Naive B cell (primary cell): ENCODE measurements at regions not wholly inside any gene's neighbourhood (a gene's known extent, or its start where the extent isn't known, plus 50 kb on each side); places are given as distances from the start of the nearest gene placed in this dataset.
A peak's percentile ranks its signal among the peaks of the same experiment; 100 is the strongest.
"Not testable (repeated sequence)": the region's sequence is repeated elsewhere in the genome, so short reads cannot be mapped to it uniquely, and the experiment has no call there.

Source experiments
- ATAC-seq, 2 donors: fragments of 150-1000 bp; cut with Tn5 transposase; 2 replicates each; pipeline ENCODE4 v1.10.0; 2021; ENCODE audit warnings: low read depth in 2 of 2, mild to moderate bottlenecking in 2 of 2, moderate library complexity in 2 of 2
- DNase-seq: peaks from one replicate; pipeline ENCODE4 v3.0.0; 2022
- H3K27ac Mint-ChIP-seq, 6 donors: one replicate each; pipeline ENCODE4 v1.8.0; 2020 to 2022; ENCODE audit warnings: mild to moderate bottlenecking in 6 of 6, mixed read lengths in 6 of 6, moderate library complexity in 5 of 6, inconsistent platforms in 2 of 6
- H3K27me3 Mint-ChIP-seq, 3 donors: one replicate each; pipeline ENCODE4 v1.8.0; 2021 to 2022; ENCODE audit warnings: mixed read lengths in 3 of 3, mild to moderate bottlenecking in 1 of 3
- H3K36me3 Mint-ChIP-seq, 2 donors: one replicate each; pipeline ENCODE4 v1.8.0; 2020 to 2022; ENCODE audit warnings: mixed read lengths in 2 of 2, inconsistent platforms in 1 of 2, mild to moderate bottlenecking in 1 of 2
- H3K4me1 Mint-ChIP-seq, 3 donors: one replicate each; pipeline ENCODE4 v1.8.0; 2020 to 2022; ENCODE audit warnings: mixed read lengths in 3 of 3, inconsistent platforms in 1 of 3, mild to moderate bottlenecking in 1 of 3, moderate library complexity in 1 of 3
- H3K4me3 Mint-ChIP-seq, 8 donors: one replicate each; pipeline ENCODE4 v1.8.0; 2020 to 2022; ENCODE audit warnings: mild to moderate bottlenecking in 8 of 8, mixed read lengths in 8 of 8, moderate library complexity in 8 of 8, inconsistent platforms in 2 of 8
- H3K9me3 Mint-ChIP-seq, 7 donors: one replicate each; pipeline ENCODE4 v1.8.0; 2020 to 2022; ENCODE audit warnings: mixed read lengths in 7 of 7, mild to moderate bottlenecking in 5 of 7, inconsistent platforms in 2 of 7, moderate library complexity in 1 of 7

DNA sequence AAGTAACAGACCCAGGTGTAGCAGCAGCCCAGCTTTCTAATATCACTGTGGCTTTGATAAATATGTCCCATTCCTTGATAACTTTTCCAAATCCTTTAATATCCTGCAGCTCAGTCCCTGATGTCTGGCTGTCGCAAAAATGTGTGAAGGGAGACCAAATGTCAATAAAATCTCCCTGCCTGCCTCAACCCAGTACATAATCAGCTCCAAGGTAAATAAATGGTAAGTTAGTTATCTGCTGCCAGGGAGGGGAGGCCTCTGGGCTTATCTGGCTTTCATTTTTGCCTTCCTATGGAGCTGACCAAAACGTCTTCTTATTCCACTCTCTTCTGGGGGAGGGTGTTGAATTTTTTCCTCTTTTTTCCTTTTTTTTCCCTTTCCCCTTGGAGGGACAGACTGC is 630.6 kb downstream of the MID1IP1 start:
- ATAC-seq (no peak), DNase-seq (no peak)
- Mint-ChIP-seq H3K4me1 (peaks cover 6 to 26% (median 18%) of the 10 kb centered on the region in 3 donors), H3K36me3 (peaks cover 0 to 6% of the 10 kb centered on the region in 2 donors), H3K9me3 (peaks cover 0 to 10% (median 6%) of the 10 kb centered on the region in 7 donors), H3K4me3 (no peak overlapping the region), H3K27ac (peak overlapping the region in 1 of 6 donors; percentile 58), H3K27me3 (no peaks in the 10 kb centered on the region)

DNA sequence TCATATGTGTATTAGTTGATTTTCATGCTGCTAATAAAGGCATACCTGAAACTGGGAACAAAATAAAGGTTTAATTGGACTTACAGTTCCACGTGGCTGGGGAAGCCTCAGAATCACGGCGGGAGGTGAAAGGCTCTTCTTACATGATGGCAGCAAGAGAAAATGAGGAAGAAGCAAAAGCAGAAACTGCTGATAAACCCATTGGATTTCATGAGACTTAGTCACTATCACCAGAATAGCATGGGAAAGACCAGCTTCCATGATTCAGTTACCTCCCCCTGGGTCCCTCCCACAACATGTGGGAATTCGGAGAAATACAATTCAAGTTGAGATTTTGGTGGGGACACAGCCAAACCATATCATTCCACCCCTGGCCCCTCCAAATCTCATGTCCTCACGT is 633.4 kb downstream of the MID1IP1 start:
- Mint-ChIP-seq H3K27ac (peak overlapping the region in 2 of 6 donors; percentile 46 to 49), H3K4me3 (peak overlapping the region in 1 of 8 donors; percentile 61), H3K4me1 (peaks cover 6 to 28% (median 14%) of the 10 kb centered on the region in 3 donors), H3K9me3 (peaks cover 0 to 12% (median 6%) of the 10 kb centered on the region in 7 donors)
- H3K36me3 Mint-ChIP-seq, DNase-seq, ATAC-seq, H3K27me3 Mint-ChIP-seq: not testable (repeated sequence)

DNA sequence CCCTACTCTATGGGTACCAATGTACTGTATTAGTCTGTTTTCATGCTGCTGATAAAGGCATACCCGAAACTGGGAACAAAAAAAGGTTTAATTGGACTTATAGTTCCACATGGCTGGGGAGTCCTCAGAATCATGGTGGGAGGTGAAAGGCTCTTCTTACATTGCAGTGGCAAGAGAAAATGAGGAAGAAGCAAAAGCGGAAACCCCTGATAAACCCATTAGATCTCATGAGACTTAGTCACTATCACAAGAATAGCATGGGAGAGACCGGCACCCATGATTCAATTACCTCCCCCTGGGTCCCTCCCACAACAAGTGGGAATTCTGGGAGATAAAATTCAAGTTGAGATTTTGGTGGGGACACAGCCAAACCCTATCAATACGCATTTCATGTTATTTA is 635.3 kb downstream of the MID1IP1 start:
- ATAC-seq: not testable (repeated sequence)
- H3K4me3 Mint-ChIP-seq: peak overlapping the region in 2 of 8 donors; percentile 4 to 29
- DNase-seq: peak; percentile 31

DNA sequence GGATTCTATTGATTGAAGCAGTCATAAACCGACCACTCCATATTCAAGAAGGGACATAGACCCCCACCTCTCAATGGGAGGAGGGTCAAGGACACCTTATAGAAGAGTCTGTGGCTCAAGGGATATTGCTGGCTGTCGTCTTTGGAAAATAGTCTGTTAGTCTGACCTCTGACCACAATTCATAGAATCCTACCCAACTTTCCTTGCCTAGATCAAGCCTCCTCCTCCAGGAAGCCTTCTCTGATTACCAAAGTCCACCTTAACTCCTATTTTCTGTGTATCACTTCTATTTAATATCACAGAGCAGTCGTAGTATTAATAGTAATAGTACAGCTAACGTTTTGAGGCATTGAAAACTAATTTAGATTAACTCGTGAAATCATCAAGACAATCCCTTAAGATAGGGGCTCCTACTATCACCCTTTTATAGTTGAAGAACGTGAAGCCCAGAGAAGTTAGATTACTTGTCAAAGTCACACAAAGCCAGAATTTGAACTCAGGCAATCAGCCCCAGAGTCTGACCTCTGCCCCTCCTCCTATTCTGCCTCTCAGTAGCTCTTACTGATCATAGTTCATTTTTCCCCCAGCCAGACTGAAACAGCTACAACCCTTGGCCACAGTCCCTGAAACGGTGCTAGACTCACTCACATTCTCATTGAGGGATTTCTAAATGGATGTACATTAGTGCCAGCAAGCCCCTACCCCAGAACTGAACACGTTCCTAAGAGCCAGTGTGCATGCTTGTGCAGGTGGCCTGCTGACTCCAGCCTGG is 636.6 kb downstream of the MID1IP1 start:
- peak overlapping the region in 2 of 8 donors; percentile 20 to 57 for H3K4me3 Mint-ChIP-seq
- H3K27me3 Mint-ChIP-seq: no peaks in the 10 kb centered on the region
- peaks cover 31 to 56% (median 36%) of the 10 kb centered on the region in 3 donors for H3K4me1 Mint-ChIP-seq
- peak overlapping the region in 2 of 6 donors; percentile 39 to 63 for H3K27ac Mint-ChIP-seq
- DNase-seq: no peak
- peaks cover 6% of the 10 kb centered on the region in 2 donors for H3K36me3 Mint-ChIP-seq
- ATAC-seq: no peak
- peaks cover 0 to 12% (median 9%) of the 10 kb centered on the region in 7 donors for H3K9me3 Mint-ChIP-seq

More for the DNA sequence above, 635.3 kb downstream of the MID1IP1 start:
- peaks cover 19 to 43% (median 29%) of the 10 kb centered on the region in 3 donors for H3K4me1 Mint-ChIP-seq
- H3K27ac Mint-ChIP-seq: peak overlapping the region; percentile 12 to 91 (median 84)
- H3K36me3 Mint-ChIP-seq, H3K27me3 Mint-ChIP-seq: not testable (repeated sequence)
- peaks cover 0 to 12% (median 6%) of the 10 kb centered on the region in 7 donors for H3K9me3 Mint-ChIP-seq

DNA sequence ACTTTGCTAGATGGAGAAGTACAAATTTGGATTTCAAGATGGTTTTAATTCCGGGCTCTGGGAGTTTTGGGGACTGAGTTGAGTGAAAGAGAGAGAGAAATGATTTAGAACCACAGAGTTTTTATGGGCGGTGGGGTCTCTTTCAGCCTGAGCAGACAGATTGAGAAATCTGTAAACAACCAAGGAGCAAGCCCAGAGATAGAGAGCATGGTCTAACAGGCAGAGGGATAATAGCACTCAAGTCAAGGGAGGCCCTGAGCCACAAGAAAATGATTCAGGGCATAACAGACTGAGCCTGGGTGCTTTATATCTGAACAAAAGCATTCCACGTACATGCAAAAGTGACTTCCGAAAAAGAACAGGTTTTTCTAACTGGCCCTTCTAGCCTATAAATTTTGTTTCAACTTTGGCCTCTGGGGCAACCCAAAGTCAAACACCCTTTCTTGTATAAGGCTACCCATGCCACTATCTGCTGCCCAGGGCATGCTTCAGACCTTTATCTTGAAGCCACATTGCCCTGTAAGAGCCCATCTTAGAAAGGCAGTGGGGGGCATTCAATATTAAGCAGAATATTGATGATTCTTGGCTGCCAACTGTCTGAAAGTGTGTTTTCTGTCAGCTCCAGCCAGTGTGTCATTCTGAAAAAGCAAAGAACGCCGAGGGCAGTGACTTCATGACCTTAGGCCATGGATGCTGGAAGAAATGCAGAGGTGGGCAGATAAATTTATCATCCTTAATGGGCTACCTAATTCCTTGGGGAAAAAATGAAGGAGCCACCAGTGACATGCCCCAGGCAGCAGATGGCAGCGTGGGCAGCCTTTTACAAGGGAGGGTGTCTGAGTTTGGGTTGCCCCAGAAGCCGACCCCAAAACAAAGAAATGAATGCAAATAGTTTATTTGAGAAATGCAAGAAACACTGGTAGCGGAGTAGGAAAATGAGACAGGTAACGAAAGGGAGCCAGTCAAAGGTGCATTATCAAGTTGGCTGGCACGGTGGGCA is 637.6 kb downstream of the MID1IP1 start:
- peaks cover 6 to 12% of the 10 kb centered on the region in 2 donors for H3K36me3 Mint-ChIP-seq
- peaks cover 38 to 61% (median 45%) of the 10 kb centered on the region in 3 donors for H3K4me1 Mint-ChIP-seq
- H3K27me3 Mint-ChIP-seq: no peaks in the 10 kb centered on the region
- ATAC-seq: no peak
- peaks cover 1 to 14% (median 9%) of the 10 kb centered on the region in 7 donors for H3K9me3 Mint-ChIP-seq
- H3K4me3 Mint-ChIP-seq: peak overlapping the region in 3 of 8 donors; percentile 7 to 51 (median 24)
- no peak for DNase-seq
- H3K27ac Mint-ChIP-seq: peak overlapping the region in 5 of 6 donors; percentile 20 to 86 (median 41)

DNA sequence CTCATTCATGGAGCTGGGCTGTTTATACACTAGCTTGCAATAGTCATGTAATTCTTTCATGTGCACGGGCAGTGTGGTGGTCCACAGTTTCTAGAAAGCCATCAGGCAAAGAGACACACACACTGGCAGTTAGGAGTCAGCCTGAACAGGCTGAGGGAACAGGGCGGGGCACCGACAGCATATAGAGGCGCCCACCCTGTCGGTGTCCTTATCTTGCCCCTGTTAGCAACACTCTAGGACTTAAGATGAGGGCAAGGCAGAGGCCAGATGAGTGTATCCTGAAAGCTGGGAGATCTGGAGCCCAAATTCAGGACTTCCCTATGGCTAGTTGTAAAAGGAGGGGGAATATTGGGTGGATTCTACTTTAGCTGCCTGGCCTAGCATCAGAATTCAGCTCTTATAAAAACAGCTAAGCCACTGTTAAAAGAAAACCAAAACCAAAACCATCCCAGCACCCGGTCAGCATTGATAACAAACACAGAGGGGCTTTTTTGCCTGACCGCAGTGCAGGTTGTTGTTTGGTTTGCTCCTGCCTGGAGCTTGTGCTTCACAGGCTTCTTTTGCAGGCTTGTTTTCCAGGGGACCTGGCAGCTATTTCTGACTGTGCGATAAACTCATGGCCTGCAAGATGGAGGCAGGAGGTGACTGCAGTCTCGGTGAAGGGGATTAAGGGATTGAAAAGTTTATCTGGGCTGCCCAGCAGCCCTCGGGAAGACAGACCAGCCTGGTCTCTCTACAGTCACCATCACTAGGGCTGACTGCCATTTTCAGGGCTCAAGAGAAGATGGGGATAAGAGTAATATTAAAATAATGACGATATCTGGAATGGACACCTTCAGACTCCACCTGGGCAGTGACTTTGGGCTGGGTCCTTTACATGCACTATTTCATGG is 638.9 kb downstream of the MID1IP1 start:
- peak; percentile 85 to 87 for ATAC-seq
- peak overlapping the region; percentile 46 to 85 (median 77) for H3K4me3 Mint-ChIP-seq
- H3K9me3 Mint-ChIP-seq: peaks cover 2 to 17% (median 10%) of the 10 kb centered on the region in 7 donors
- peak; percentile 51 for DNase-seq
- H3K36me3 Mint-ChIP-seq: peaks cover 6 to 15% of the 10 kb centered on the region in 2 donors
- H3K4me1 Mint-ChIP-seq: peaks cover 39 to 62% (median 49%) of the 10 kb centered on the region in 3 donors
- peak overlapping the region; percentile 75 to 97 (median 94) for H3K27ac Mint-ChIP-seq
- no peaks in the 10 kb centered on the region for H3K27me3 Mint-ChIP-seq

DNA sequence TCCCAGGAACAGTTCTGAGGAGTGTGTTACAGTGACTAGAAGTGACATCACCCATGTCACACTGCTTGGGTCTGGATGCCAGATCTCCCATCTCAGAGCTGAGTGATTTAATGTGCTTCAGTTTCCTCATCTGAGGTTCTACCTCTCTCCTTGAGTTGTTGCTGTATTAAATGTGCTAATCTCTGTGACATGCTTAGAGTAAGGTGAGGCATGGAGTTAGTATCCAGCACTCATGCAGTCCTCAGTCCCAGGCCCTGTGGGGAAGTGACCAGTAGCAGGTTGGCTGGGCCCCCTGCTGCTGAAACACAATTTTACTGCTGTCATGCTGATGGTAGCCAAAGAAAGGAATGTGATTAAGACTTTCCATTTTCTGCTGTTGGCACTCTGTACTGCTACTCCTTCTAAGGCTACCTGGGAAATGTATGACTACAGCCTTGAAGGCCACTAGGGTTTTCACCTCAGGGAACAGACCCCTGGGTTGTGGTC is 639.6 kb downstream of the MID1IP1 start:
- no peak for DNase-seq
- Mint-ChIP-seq H3K9me3 (peaks cover 2 to 17% (median 10%) of the 10 kb centered on the region in 7 donors), H3K4me1 (peaks cover 39 to 66% (median 55%) of the 10 kb centered on the region in 3 donors), H3K36me3 (peaks cover 6 to 15% of the 10 kb centered on the region in 2 donors), H3K27me3 (no peaks in the 10 kb centered on the region), H3K27ac (peak overlapping the region; percentile 75 to 97 (median 92)), H3K4me3 (peak overlapping the region; percentile 46 to 85 (median 78))
- peak; percentile 26 to 30 for ATAC-seq

DNA sequence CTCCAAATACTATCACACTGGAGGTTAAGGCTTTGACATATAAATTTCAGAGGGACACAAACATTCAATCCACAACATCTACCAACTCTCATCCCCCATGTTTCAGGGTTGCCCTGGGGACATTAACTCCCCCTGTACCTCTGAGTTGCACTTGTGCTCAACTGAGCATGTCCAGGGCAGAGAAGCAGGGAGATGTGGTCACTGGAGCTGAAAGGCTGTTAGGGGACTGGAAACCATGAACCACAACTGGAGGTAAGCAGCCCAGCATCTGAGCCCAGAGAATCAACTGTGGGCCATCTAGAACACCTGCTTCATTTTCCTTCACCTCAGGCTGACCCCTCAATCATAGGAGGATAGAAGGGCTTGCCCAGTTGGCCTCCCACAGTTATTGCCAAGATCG is 641.1 kb downstream of the MID1IP1 start:
- Mint-ChIP-seq H3K4me3 (peak overlapping the region in 5 of 8 donors; percentile 1 to 75 (median 55)), H3K27me3 (no peaks in the 10 kb centered on the region), H3K27ac (peak overlapping the region; percentile 70 to 88 (median 82)), H3K36me3 (peaks cover 0 to 15% of the 10 kb centered on the region in 2 donors), H3K9me3 (peaks cover 0 to 12% (median 6%) of the 10 kb centered on the region in 7 donors), H3K4me1 (peaks cover 34 to 52% (median 46%) of the 10 kb centered on the region in 3 donors)
- ATAC-seq (no peak), DNase-seq (no peak)

DNA sequence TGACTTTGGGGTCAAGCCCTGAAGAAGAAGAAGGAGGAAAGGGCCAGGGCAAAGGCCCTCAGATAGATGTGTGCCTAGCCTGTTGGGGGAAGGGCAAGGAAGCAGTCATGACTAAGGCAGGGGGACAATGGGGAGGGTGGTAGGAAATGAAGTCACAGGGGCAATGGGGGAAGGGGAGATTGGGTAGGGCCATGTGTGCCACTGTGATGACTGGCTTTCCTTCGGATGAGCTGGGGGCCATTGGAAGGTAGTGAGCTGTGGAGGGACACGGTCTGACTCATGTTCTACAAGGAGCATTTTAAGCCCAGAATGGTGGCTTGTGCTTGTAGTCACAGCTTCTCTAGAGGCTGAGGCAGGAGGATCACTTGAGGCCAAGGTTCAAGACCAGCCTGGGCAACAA is 642.0 kb downstream of the MID1IP1 start:
- Mint-ChIP-seq H3K27me3 (peaks cover 0 to 5% (median 0%) of the 10 kb centered on the region in 3 donors), H3K4me3 (peak overlapping the region in 1 of 8 donors; percentile 75), H3K9me3 (peaks cover 0 to 12% (median 6%) of the 10 kb centered on the region in 7 donors), H3K4me1 (peaks cover 34 to 51% (median 46%) of the 10 kb centered on the region in 3 donors), H3K27ac (peak overlapping the region in 2 of 6 donors; percentile 48 to 78), H3K36me3 (peaks cover 0 to 15% of the 10 kb centered on the region in 2 donors)
- DNase-seq (no peak), ATAC-seq (no peak)

DNA sequence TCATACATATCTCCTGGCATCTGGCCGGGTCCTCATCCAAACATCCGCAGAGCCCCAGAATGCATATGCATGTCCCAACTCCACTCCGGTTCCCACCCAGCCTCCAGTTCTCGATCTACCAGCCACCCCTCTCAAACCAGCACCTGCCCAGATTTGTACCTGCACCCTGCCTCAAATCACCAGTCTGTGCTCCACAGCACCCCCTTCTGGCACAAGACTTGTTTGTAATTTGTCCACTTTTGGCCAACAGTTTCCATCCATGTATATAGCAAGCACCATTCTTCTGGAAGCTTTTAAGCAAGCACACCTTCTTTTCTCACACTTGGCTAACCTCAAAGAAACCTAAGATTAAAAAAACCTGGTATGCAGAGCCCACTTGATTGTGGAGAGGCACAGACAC is 644.1 kb downstream of the MID1IP1 start:
- H3K4me1 Mint-ChIP-seq: peaks cover 27 to 40% (median 36%) of the 10 kb centered on the region in 3 donors
- H3K36me3 Mint-ChIP-seq: peaks cover 0 to 15% of the 10 kb centered on the region in 2 donors
- H3K27me3 Mint-ChIP-seq: peaks cover 0 to 12% (median 5%) of the 10 kb centered on the region in 3 donors
- H3K27ac Mint-ChIP-seq: peak overlapping the region in 1 of 6 donors; percentile 17
- no peak for DNase-seq
- peak overlapping the region in 1 of 8 donors; percentile 75 for H3K4me3 Mint-ChIP-seq
- H3K9me3 Mint-ChIP-seq: peaks cover 0 to 12% (median 6%) of the 10 kb centered on the region in 7 donors
- no peak for ATAC-seq

DNA sequence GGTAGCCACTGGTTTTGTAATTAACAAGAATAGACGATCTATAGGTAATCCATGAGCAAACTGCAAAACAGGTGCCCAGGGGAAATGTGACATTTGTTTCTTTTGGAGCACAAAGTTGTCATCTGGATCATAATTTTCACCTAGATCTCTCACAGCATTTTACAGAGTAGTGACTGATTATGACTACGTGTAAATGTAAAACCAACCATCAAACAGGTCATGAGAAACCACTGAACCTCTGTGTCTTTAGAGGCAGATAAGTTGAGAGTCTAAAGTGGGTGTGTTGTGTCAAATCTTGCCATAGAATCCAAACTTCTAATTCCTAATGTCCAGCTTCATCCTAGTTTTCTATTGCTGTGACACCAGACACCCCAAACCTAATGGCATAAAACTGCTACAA is 648.1 kb downstream of the MID1IP1 start:
- no peaks in the 10 kb centered on the region for H3K36me3 Mint-ChIP-seq
- peaks cover 3 to 17% (median 13%) of the 10 kb centered on the region in 3 donors for H3K4me1 Mint-ChIP-seq
- no peak for DNase-seq
- no peak overlapping the region for H3K4me3 Mint-ChIP-seq
- peaks cover 4 to 40% (median 5%) of the 10 kb centered on the region in 3 donors for H3K27me3 Mint-ChIP-seq
- H3K27ac Mint-ChIP-seq: no peak overlapping the region
- ATAC-seq: no peak
- peaks cover 0 to 2% (median 0%) of the 10 kb centered on the region in 7 donors for H3K9me3 Mint-ChIP-seq
